A549 (cell line): ENCODE measurements at regions not wholly inside any gene's neighbourhood (a gene's known extent, or its start where the extent isn't known, plus 50 kb on each side); places are given as distances from the start of the nearest gene placed in this dataset.

Experiments
- ATAC-seq, 2 experiments: fragments of 200-7000 bp in 1 of 2; fragments of >200 bp in 1 of 2; cut with Nextera tagmentation in 1 of 2; cut with Tn5 transposase in 1 of 2; 3 replicates each; pipeline versions ENCODE4 v1.8.0 to v1.9.1; 2018 to 2020; ENCODE audit warnings: mild to moderate bottlenecking in 1 of 2, moderate library complexity in 1 of 2
- CTCF ChIA-PET: fragments of 300-600 bp; sonication (Branson Sonifier 250); formaldehyde crosslinking; extraction: SDS; loops from one replicate; lab custom pipeline; 2021; ENCODE audit warnings: antibody characterized with exemption, inconsistent platforms; lab: Yijun Ruan, JAX
- POLR2A ChIA-PET: fragments of 350-600 bp; formaldehyde crosslinking; extraction: SDS; loops from one replicate; lab custom pipeline; 2021; ENCODE audit warnings: antibody characterized with exemption, inconsistent platforms; lab: Yijun Ruan, JAX
- DNase-seq, 2 experiments: peaks; one replicate each; pipeline versions ENCODE4 v3.0.0 to v3.0.0-alpha.2; 2011 to 2016; ENCODE audit warnings: low read depth in 1 of 2, low spot score in 1 of 2
- FAIRE-seq: peaks from 2 replicates; lab custom pipeline; 2011; peaks lifted over from hg19 to GRCh38; lab: Jason Lieb, UNC
- H3K27ac ChIP-seq, 2 experiments: fragments of >200 bp; sonication (Bioruptor Twin); formaldehyde crosslinking; 3 replicates each; pipeline ENCODE4 v1.5.1; 2016 to 2017
- H3K4me1 ChIP-seq: fragments of >200 bp; sonication (Bioruptor Twin); formaldehyde crosslinking; 3 replicates; pipeline ENCODE4 v1.6.1; 2016
- H3K4me2 ChIP-seq: fragments of >200 bp; sonication (Bioruptor Twin); formaldehyde crosslinking; 3 replicates; pipeline ENCODE4 v1.6.1; 2016
- H3K4me3 ChIP-seq: fragments of >200 bp; sonication (Bioruptor Twin); formaldehyde crosslinking; 3 replicates; pipeline ENCODE4 v1.5.1; 2016
- H3K9me3 ChIP-seq: fragments of >200 bp; sonication (Bioruptor Twin); formaldehyde crosslinking; 3 replicates; pipeline ENCODE4 v1.6.1; 2016
- BCL3 ChIP-seq: fragments of >200 bp; sonication (Bioruptor Twin); formaldehyde crosslinking; IDR thresholded peaks from 3 replicates; pipeline ENCODE4 v1.6.1; 2016
- BHLHE40 ChIP-seq: IDR thresholded peaks from 2 replicates; pipeline ENCODE4 v1.6.1; 2012; ENCODE audit warnings: low read depth, low read length, inconsistent platforms
- CBX2 ChIP-seq: fragments of 200-600 bp; sonication (generic); IDR thresholded peaks from 2 replicates; pipeline ENCODE4 v1.6.1; 2016; ENCODE audit warnings: low read depth, mild to moderate bottlenecking, borderline replicate concordance
- CBX8 ChIP-seq: fragments of 200-600 bp; sonication (generic); IDR thresholded peaks from 2 replicates; pipeline ENCODE4 v1.6.1; 2016
- CHD2 ChIP-seq: fragments of 150-350 bp; IDR thresholded peaks from 2 replicates; pipeline ENCODE4 v1.6.1; 2014; ENCODE audit warnings: low read length; ENCODE audit not compliant: partially characterized antibody
- GATA3 ChIP-seq: IDR thresholded peaks from 2 replicates; pipeline ENCODE4 v1.6.1; 2012; ENCODE audit warnings: borderline replicate concordance
- HOXA7 ChIP-seq: fragments of 250-450 bp; sonication (Bioruptor Pico); IDR thresholded peaks from 2 replicates; pipeline ENCODE4 v1.5.0; 2020; ENCODE audit warnings: mild to moderate bottlenecking, moderate library complexity
- JUN ChIP-seq, 2 experiments: fragments of >200 bp; sonication (Bioruptor Twin); formaldehyde crosslinking; IDR thresholded peaks; 2 replicates in 1 of 2; 3 replicates in 1 of 2; pipeline ENCODE4 v1.6.1; 2016 to 2017
- JUNB ChIP-seq: fragments of >200 bp; sonication (Bioruptor Twin); formaldehyde crosslinking; IDR thresholded peaks from 2 replicates; pipeline ENCODE4 v1.6.1; 2016
- KDM1A ChIP-seq: fragments of 200-600 bp; sonication (generic); IDR thresholded peaks from 2 replicates; pipeline ENCODE4 v1.6.1; 2016; ENCODE audit warnings: low read depth, mild to moderate bottlenecking
- MYC ChIP-seq: IDR thresholded peaks from 2 replicates; pipeline ENCODE4 v1.6.1; 2012; ENCODE audit warnings: mild to moderate bottlenecking, inconsistent platforms, low read length, improper control_type of control experiment, borderline replicate concordance
- NFE2L2 ChIP-seq: fragments of 150-350 bp; conservative IDR thresholded peaks from 2 replicates; pipeline ENCODE4 v1.6.1; 2014; ENCODE audit warnings: low read length
- NR3C1 ChIP-seq: fragments of >200 bp; sonication (Bioruptor Twin); formaldehyde crosslinking; IDR thresholded peaks from 3 replicates; pipeline ENCODE4 v1.6.1; 2017
- PHF8 ChIP-seq: fragments of 200-600 bp; sonication (generic); IDR thresholded peaks from 2 replicates; pipeline ENCODE4 v1.6.1; 2016; ENCODE audit warnings: low read depth, mild to moderate bottlenecking, antibody characterized with exemption, moderate library complexity, borderline replicate concordance
- RARB ChIP-seq: fragments of 250-450 bp; sonication (Bioruptor Pico); IDR thresholded peaks from 2 replicates; pipeline ENCODE4 v1.8.0; 2021; ENCODE audit warnings: mild to moderate bottlenecking, moderate library complexity
- RCOR1 ChIP-seq: fragments of 150-350 bp; IDR thresholded peaks from 2 replicates; pipeline ENCODE4 v1.6.1; 2014; ENCODE audit warnings: antibody characterized with exemption, low read length, low read depth
- SREBF2 ChIP-seq: fragments of 450-650 bp; IDR thresholded peaks from 2 replicates; pipeline ENCODE4 v1.6.1; 2014; ENCODE audit warnings: mild to moderate bottlenecking, moderate library complexity
- TP53 ChIP-seq: fragments of 250-450 bp; sonication (Bioruptor Pico); IDR thresholded peaks from 2 replicates; pipeline ENCODE4 v1.5.0; 2021; ENCODE audit warnings: mild to moderate bottlenecking, moderate library complexity
- ZC3H11A ChIP-seq: fragments of 450-650 bp; IDR thresholded peaks from 2 replicates; pipeline ENCODE4 v1.6.1; 2014; ENCODE audit warnings: antibody characterized with exemption, mild to moderate bottlenecking
- ZSCAN20 ChIP-seq: fragments of 250-450 bp; sonication (Bioruptor Pico); IDR thresholded peaks from 2 replicates; pipeline ENCODE4 v1.8.0; 2022; ENCODE audit warnings: mild to moderate bottlenecking, moderate library complexity
- WGBS: methylation state at CpG from one replicate; pipeline ENCODE4 v1.1.6; 2017; ENCODE audit errors: missing lambda C conversion rate; 5-methylcytosine and 5-hydroxymethylcytosine counted together
- TF ChIP-seq, protein P1 (sequence below): IDR thresholded peaks from 2 replicates; pipeline ENCODE4 v1.6.1; 2012; ENCODE audit warnings: low read depth, borderline replicate concordance
- TF ChIP-seq, protein P2 (sequence below): IDR thresholded peaks from 2 replicates; pipeline ENCODE4 v1.6.1; 2012

- Histone ChIP-seq H3K4me3 (no peak overlapping the region), H3K9me3 (no peaks in the 10 kb centered on the region), H3K4me1 (peaks cover 24% of the 10 kb centered on the region), H3K4me2 (no peak overlapping the region), H3K27ac (no peak overlapping the region)
- no peak for DNase-seq
- POLR2A ChIA-PET, result no interaction called here
- CTCF ChIA-PET, result interaction anchor here (1.1 to 1.6 kb wide), 3 partner anchors 10 to 120 kb away, joined by 3 to 4 read pairs (median 4); no protein-coding TSS in a partner anchor
- no peak for ATAC-seq
- FAIRE-seq, result no peak
- no peak for TF ChIP-seq KDM1A
- no peak for TF ChIP-seq NFE2L2
- TF ChIP-seq JUN (IDR thresholded peaks at IDR 0.05), result no peak
- TF ChIP-seq GATA3, result no peak
- TF ChIP-seq RARB (CRISPR knock-in tag), result no peak
- TF ChIP-seq CBX2, result no peak
- TF ChIP-seq CHD2, result no peak
- TF ChIP-seq, protein P1, sequence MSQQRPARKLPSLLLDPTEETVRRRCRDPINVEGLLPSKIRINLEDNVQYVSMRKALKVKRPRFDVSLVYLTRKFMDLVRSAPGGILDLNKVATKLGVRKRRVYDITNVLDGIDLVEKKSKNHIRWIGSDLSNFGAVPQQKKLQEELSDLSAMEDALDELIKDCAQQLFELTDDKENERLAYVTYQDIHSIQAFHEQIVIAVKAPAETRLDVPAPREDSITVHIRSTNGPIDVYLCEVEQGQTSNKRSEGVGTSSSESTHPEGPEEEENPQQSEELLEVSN, result no peak
- TF ChIP-seq ZSCAN20, result no peak
- no peak for TF ChIP-seq PHF8
- TF ChIP-seq SREBF2, result no peak
- no peak for TF ChIP-seq RCOR1
- 52% methylated on average over 4 of the region's 4 CpGs for WGBS
Measured at GRCh38 chr15:62622775-62623174, 419.8 kb upstream of the TPM1 start.

DNA sequence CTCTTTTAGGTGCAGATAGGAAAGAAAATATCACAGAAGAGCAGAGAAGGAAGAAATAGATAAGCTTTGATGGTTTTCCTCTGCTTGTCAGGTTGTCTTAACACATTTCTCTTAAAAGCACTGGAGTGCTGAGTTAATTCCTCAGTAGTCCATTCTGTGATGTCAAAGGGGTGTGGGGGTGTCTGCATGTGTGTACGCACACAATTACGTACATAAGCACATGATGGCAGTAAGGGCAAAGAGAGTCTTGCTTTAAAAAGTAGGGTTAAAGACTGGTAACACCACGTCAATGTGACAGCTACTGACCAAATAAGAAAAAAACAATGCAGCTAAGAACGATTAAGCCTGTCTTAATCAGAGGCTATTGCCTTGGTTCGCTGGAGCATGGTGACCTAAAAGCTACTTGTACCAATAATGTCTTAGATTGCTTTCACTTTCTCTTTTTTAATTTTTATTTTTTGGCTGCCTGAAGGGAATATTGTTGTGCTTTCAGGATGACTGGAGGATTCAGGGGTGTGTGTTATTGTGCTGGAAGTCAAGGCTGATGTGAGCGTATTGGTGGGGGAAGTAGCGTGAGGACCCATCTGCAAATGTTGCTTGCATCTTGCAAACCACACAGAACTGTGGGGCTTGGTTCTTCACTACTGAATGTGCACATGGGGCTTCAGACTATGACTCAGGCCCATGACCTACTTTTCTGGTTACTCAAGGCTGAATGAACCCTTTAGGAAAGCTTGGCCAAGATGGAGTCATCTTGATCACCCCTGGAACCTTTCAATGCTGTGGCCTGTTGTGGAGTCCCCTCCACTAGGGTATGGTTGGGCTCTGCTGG lies 417.8 kb upstream of the TPM1 start:
- 75% methylated on average over 7 of the region's 7 CpGs for WGBS
- H3K4me1 ChIP-seq, result peaks cover 9% of the 10 kb centered on the region; the same call in 2 of the 3 replicates
- TF ChIP-seq TP53 (CRISPR knock-in tag) (no peak), RARB (CRISPR knock-in tag) (no peak), CBX8 (no peak), HOXA7 (CRISPR knock-in tag) (no peak), ZC3H11A (no peak), MYC (no peak), JUNB (no peak), ZSCAN20 (no peak), BHLHE40 (no peak), NFE2L2 (no peak), NR3C1 (no peak)
- TF ChIP-seq, protein P2, sequence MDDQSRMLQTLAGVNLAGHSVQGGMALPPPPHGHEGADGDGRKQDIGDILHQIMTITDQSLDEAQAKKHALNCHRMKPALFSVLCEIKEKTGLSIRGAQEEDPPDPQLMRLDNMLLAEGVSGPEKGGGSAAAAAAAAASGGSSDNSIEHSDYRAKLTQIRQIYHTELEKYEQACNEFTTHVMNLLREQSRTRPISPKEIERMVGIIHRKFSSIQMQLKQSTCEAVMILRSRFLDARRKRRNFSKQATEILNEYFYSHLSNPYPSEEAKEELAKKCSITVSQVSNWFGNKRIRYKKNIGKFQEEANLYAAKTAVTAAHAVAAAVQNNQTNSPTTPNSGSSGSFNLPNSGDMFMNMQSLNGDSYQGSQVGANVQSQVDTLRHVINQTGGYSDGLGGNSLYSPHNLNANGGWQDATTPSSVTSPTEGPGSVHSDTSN, result no peak
- POLR2A ChIA-PET, result no interaction called here
- CTCF ChIA-PET, result interaction anchor here (0.7 to 2.3 kb wide), 2 partner anchors 22 to 299 kb away, joined by 3 to 10 read pairs; no protein-coding TSS in a partner anchor
- no peak overlapping the region for H3K4me3 ChIP-seq
- FAIRE-seq, result no peak
- no peak overlapping the region for H3K4me2 ChIP-seq
- no peaks in the 10 kb centered on the region for H3K9me3 ChIP-seq
- no peak; a peak in 1 of 6 replicates for ATAC-seq
- no peak for DNase-seq
- H3K27ac ChIP-seq, result no peak overlapping the region

- H3K4me2 ChIP-seq, result no peak overlapping the region
- TF ChIP-seq HOXA7 (CRISPR knock-in tag) (no peak), BCL3 (no peak)
- H3K9me3 ChIP-seq, result no peaks in the 10 kb centered on the region
- H3K4me1 ChIP-seq, result peaks cover 9% of the 10 kb centered on the region; the same call in 2 of the 3 replicates
- H3K4me3 ChIP-seq, result no peak overlapping the region
- FAIRE-seq, result no peak
- no peak for DNase-seq
- no peak for ATAC-seq
- POLR2A ChIA-PET, result no interaction called here
- 83% methylated on average over 9 of the region's 9 CpGs for WGBS
- H3K27ac ChIP-seq, result no peak overlapping the region
- CTCF ChIA-PET, result interaction anchor here (2.3 kb wide), 1 partner anchor 21 kb away, joined by 10 read pairs; no protein-coding TSS in a partner anchor
Measured at GRCh38 chr15:62625429-62626033, 417.0 kb upstream of the TPM1 start.
